LNCAP (cell line): ENCODE measurements at regions not wholly inside any gene's neighbourhood (a gene's known extent, or its start where the extent isn't known, plus 50 kb on each side); places are given as distances from the start of the nearest gene placed in this dataset.

Experiments
- TF ChIP-seq, protein P1 (sequence below): fragments of 450-650 bp; IDR thresholded peaks from 2 replicates; pipeline ENCODE4 v1.5.1; 2017; ENCODE audit warnings: mild to moderate bottlenecking

- TF ChIP-seq, protein P1, sequence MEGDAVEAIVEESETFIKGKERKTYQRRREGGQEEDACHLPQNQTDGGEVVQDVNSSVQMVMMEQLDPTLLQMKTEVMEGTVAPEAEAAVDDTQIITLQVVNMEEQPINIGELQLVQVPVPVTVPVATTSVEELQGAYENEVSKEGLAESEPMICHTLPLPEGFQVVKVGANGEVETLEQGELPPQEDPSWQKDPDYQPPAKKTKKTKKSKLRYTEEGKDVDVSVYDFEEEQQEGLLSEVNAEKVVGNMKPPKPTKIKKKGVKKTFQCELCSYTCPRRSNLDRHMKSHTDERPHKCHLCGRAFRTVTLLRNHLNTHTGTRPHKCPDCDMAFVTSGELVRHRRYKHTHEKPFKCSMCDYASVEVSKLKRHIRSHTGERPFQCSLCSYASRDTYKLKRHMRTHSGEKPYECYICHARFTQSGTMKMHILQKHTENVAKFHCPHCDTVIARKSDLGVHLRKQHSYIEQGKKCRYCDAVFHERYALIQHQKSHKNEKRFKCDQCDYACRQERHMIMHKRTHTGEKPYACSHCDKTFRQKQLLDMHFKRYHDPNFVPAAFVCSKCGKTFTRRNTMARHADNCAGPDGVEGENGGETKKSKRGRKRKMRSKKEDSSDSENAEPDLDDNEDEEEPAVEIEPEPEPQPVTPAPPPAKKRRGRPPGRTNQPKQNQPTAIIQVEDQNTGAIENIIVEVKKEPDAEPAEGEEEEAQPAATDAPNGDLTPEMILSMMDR: no peak
These were observed 200.6 kb downstream of the WDR11 start for GRCh38 chr10:121051696-121052279.

- TF ChIP-seq, protein P1: no peak
These were observed 202.0 kb downstream of the WDR11 start for GRCh38 chr10:121053151-121053550.

DNA sequence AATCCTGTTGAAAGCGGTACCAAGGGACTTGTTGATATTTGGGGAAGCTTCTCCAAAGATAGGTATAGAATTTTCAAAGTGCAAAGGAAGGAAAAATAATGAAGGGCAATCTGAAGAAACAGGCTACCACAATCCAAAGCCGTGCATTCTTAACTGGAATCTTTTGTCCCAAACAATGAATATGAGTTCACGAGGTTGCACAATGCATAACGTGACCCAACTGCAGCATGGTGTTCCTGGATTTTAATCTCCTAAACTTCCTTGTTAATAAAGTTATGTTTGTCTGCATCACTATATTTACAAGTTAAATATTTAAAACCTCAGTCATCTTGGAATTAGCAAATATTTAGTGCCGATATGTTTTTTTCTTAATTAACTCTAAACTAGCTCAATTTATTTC is 203.7 kb downstream of the WDR11 start:
- TF ChIP-seq, protein P1: no peak

GRCh38 chr10:121057269-121057668 is 206.1 kb downstream of the WDR11 start:
- TF ChIP-seq, protein P1: no peak

GRCh38 chr10:121058082-121058481 is 206.9 kb downstream of the WDR11 start:
- TF ChIP-seq, protein P1: no peak

DNA sequence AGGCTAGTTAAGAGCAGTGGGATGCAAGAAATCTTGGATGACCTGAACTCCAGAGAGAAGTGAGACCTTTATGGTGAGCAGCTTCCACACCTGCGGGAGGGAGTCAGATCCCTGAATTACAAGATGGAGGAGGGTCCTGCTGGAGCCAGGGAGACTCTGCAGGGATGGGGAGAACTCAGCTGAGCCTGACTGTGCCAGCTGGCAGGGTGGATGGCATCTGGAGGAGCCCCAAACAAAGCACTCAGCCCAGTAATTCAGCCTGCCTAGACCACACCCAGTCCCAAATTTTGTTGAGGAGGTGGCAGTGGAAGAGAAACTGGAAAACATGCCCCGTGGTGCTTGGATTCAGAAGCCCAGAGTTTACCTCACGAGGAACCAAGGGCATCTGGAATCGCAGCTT is 208.2 kb downstream of the WDR11 start:
- TF ChIP-seq, protein P1: no peak

DNA sequence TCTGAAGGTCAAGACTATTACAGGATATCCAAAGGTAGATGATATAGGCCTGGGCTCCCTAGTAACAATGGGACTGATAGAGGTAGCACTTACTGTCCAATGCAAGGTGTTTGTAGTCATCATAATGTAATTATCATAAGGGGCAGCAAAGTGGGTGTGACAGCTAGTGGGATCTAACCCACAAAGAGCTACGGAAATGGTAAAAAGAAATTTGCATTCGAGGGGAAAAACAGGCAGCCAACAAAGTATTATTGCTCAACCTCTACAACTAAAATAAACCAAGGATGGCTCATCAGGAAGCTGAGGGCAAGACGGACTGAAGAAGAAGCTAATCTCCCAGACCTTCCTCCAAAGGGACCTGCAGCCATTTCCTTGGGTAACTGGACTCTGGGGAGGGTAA is 211.0 kb downstream of the WDR11 start:
- TF ChIP-seq, protein P1: no peak

DNA sequence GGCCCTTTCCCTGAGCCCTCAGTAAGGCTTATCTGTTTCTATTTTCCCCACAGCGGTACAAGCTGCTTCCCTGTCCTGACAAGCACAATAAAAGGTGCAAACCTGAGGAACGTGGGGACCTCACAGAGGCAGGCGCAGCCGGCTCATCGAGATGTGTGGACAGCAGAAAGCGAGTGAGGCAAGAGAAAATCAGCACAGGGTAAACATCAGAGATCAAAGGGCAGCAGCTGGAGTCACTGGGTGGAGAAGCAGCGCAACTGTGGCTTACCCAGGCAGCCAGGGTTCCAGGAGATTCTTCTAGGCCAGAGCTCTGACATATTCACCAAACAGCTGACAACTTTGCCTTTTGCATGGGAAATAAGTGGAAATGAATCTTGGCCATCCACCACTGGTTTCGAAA is 212.6 kb downstream of the WDR11 start:
- TF ChIP-seq, protein P1: no peak
